Breast epithelium (tissue), 4 donors: ENCODE measurements at regions not wholly inside any gene's neighbourhood (a gene's known extent, or its start where the extent isn't known, plus 50 kb on each side); places are given as distances from the start of the nearest gene placed in this dataset.

ENCODE experiments used
- DNase-seq, 2 donors: peaks; one replicate each; pipeline ENCODE4 v3.0.0-alpha.2; 2019; ENCODE audit warnings: low spot score in 2 of 2
- H3K27ac ChIP-seq, 2 donors: fragments of 200-600 bp; sonication (generic) in 1 of 2; one replicate each; pipeline ENCODE4 v1.5.1; 2016 to 2019; ENCODE audit warnings: mild to moderate bottlenecking in 1 of 2
- H3K27me3 ChIP-seq, 2 donors: fragments of 200-600 bp; sonication (generic) in 1 of 2; one replicate each; pipeline versions ENCODE4 v1.5.1 to v1.6.0; 2017 to 2019; ENCODE audit warnings: control low read depth in 1 of 2, mild to moderate bottlenecking in 1 of 2
- H3K36me3 ChIP-seq: fragments of 200-600 bp; one replicate; pipeline ENCODE4 v1.5.1; 2019
- H3K4me1 ChIP-seq, 2 donors: fragments of 200-600 bp; sonication (generic); one replicate each; pipeline ENCODE4 v1.5.1; 2016 to 2019; ENCODE audit warnings: control low read depth in 1 of 2
- H3K4me3 ChIP-seq, 3 donors: fragments of 200-600 bp; sonication (generic); 1 replicate in 2 of 3; 2 replicates in 1 of 3; pipeline ENCODE4 v1.5.1; 2016 to 2019; ENCODE audit warnings: mild to moderate bottlenecking in 3 of 3, moderate library complexity in 2 of 3
- H3K9me3 ChIP-seq, 2 donors: fragments of 200-600 bp; sonication (generic) in 1 of 2; one replicate each; pipeline ENCODE4 v1.5.1; 2016 to 2019; ENCODE audit warnings: control low read depth in 1 of 2
- POLR2A ChIP-seq: fragments of 450-650 bp; IDR thresholded peaks from one replicate; pipeline ENCODE4 v1.6.1; 2016; ENCODE audit warnings: antibody characterized with exemption, mild to moderate bottlenecking, moderate library complexity
- POLR2AphosphoS5 ChIP-seq, 3 donors: sonication (generic); formaldehyde crosslinking; IDR thresholded peaks; one replicate each; pipeline ENCODE4 v1.6.1; 2017; ENCODE audit warnings: antibody characterized with exemption in 3 of 3
- intact Hi-C: fragments of 100-400 bp; cut with DNase I; formaldehyde crosslinking; loops from one replicate; pipeline ENCODE4 v1.15.1; 2023; ENCODE audit warnings: low total_unique reads
- TF ChIP-seq, protein P1 (sequence below), 3 donors: fragments of 450-650 bp; IDR thresholded peaks; one replicate each; pipeline ENCODE4 v1.5.1; 2016 to 2017; ENCODE audit warnings: antibody characterized with exemption in 3 of 3, mild to moderate bottlenecking in 3 of 3, moderate library complexity in 3 of 3

GRCh38 chr4:155107059-155107458, 101.4 kb upstream of the NPY2R start:
- Histone ChIP-seq H3K4me1 (no peaks in the 10 kb centered on the region), H3K4me3 (no peak overlapping the region), H3K27ac (no peak overlapping the region), H3K9me3 (no peaks in the 10 kb centered on the region), H3K27me3 (no peaks in the 10 kb centered on the region), H3K36me3 (no peaks in the 10 kb centered on the region)
- no peak for DNase-seq
- no peak for TF ChIP-seq POLR2AphosphoS5 (IDR thresholded peaks at IDR 0.05)
- TF ChIP-seq, protein P1, sequence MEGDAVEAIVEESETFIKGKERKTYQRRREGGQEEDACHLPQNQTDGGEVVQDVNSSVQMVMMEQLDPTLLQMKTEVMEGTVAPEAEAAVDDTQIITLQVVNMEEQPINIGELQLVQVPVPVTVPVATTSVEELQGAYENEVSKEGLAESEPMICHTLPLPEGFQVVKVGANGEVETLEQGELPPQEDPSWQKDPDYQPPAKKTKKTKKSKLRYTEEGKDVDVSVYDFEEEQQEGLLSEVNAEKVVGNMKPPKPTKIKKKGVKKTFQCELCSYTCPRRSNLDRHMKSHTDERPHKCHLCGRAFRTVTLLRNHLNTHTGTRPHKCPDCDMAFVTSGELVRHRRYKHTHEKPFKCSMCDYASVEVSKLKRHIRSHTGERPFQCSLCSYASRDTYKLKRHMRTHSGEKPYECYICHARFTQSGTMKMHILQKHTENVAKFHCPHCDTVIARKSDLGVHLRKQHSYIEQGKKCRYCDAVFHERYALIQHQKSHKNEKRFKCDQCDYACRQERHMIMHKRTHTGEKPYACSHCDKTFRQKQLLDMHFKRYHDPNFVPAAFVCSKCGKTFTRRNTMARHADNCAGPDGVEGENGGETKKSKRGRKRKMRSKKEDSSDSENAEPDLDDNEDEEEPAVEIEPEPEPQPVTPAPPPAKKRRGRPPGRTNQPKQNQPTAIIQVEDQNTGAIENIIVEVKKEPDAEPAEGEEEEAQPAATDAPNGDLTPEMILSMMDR (IDR thresholded peaks at IDR 0.05) = no peak
- intact Hi-C loops = no loop called here

DNA sequence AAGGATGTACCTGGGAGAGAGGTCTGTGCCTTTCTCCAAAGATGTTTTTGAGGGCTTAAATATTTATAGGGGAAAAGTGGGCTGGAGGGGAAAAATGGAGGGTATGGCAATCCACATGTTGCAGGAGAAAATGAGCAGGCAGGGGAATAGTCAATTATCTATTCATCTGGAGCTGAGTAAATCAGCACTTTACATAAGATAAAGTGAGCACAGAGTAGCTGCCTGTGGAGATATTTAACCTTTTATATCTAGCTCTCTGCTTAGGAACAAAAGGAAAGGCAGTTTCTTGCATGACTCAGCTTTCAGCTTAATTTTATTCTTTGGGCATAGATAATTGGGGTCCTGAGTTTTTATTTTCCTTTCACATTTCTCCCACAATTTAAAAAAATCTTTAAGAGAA, 93.6 kb upstream of the NPY2R start:
- no peaks in the 10 kb centered on the region for H3K36me3 ChIP-seq
- H3K4me3 ChIP-seq = no peak overlapping the region
- H3K4me1 ChIP-seq = no peaks in the 10 kb centered on the region
- TF ChIP-seq, protein P1 (IDR thresholded peaks at IDR 0.05) = no peak
- TF ChIP-seq POLR2AphosphoS5 (IDR thresholded peaks at IDR 0.05) (no peak), POLR2A (no peak)
- no peak for DNase-seq
- no peaks in the 10 kb centered on the region for H3K9me3 ChIP-seq
- H3K27me3 ChIP-seq = no peaks in the 10 kb centered on the region
- no peak overlapping the region for H3K27ac ChIP-seq
- intact Hi-C loops = no loop called here

- TF ChIP-seq POLR2A (no peak), POLR2AphosphoS5 (IDR thresholded peaks at IDR 0.05) (no peak)
- TF ChIP-seq, protein P1 (IDR thresholded peaks at IDR 0.05) = no peak
These were observed 89.4 kb upstream of the NPY2R start for GRCh38 chr4:155119006-155119405.

DNA sequence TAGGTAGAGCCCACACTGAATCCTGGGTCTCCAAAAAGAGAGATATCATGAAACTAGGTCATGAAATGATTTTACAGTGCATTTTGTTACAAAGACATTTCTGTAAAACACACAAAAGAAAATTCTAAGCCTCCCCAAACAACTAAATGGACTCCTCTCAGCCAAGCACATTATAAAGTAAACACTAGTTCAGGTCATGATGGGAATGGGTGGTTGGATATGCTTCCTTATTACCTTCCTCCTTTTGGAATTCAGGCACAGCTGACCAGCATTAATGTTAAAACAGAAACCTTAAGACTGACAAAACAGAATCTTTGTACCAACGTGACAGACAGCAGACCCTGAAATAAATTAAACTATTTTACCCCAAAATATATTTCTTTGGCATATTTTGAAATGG, 87.9 kb upstream of the NPY2R start:
- H3K9me3 ChIP-seq = no peaks in the 10 kb centered on the region
- no peak for DNase-seq
- H3K27me3 ChIP-seq = no peaks in the 10 kb centered on the region
- H3K4me3 ChIP-seq = no peak overlapping the region
- no peaks in the 10 kb centered on the region for H3K36me3 ChIP-seq
- no peaks in the 10 kb centered on the region for H3K4me1 ChIP-seq
- H3K27ac ChIP-seq = no peak overlapping the region
- intact Hi-C loops = no loop called here
- TF ChIP-seq, protein P1 (IDR thresholded peaks at IDR 0.05) = no peak
- TF ChIP-seq POLR2A = no peak
- no peak for TF ChIP-seq POLR2AphosphoS5 (IDR thresholded peaks at IDR 0.05)

More at GRCh38 chr4:155119006-155119405, 89.4 kb upstream of the NPY2R start:
- Histone ChIP-seq H3K36me3 (no peaks in the 10 kb centered on the region), H3K27me3 (no peaks in the 10 kb centered on the region), H3K4me3 (no peak overlapping the region), H3K27ac (no peak overlapping the region), H3K4me1 (no peaks in the 10 kb centered on the region), H3K9me3 (no peaks in the 10 kb centered on the region)
- no peak for DNase-seq
- intact Hi-C loops = no loop called here

- DNase-seq = no peak
- Histone ChIP-seq H3K27me3 (no peaks in the 10 kb centered on the region), H3K9me3 (no peaks in the 10 kb centered on the region), H3K27ac (no peak overlapping the region), H3K36me3 (no peaks in the 10 kb centered on the region), H3K4me1 (no peaks in the 10 kb centered on the region), H3K4me3 (no peak overlapping the region)
- intact Hi-C loops = no loop called here
- no peak for TF ChIP-seq POLR2AphosphoS5 (IDR thresholded peaks at IDR 0.05)
- TF ChIP-seq, protein P1 (IDR thresholded peaks at IDR 0.05) = no peak
- no peak for TF ChIP-seq POLR2A
These were observed 86.1 kb upstream of the NPY2R start for GRCh38 chr4:155122382-155122781.
